Aorta (tissue), 5 donors: ENCODE measurements at regions not wholly inside any gene's neighbourhood (a gene's known extent, or its start where the extent isn't known, plus 50 kb on each side); places are given as distances from the start of the nearest gene placed in this dataset.

Source experiments
- ATAC-seq: fragments of 200-7000 bp; cut with Tn5 transposase; one replicate; pipeline ENCODE4 v1.9.1; 2022; ENCODE audit warnings: moderate library complexity; ENCODE audit not compliant: low FRiP score
- DNase-seq, 2 donors: peaks; one replicate each; pipeline ENCODE4 v3.0.0-alpha.2; 2020
- H3K27ac ChIP-seq, 2 donors: one replicate each; pipeline ENCODE4 v1.5.1; 2013; ENCODE audit warnings: low read length in 2 of 2, mild to moderate bottlenecking in 2 of 2, moderate library complexity in 2 of 2, control low read depth in 1 of 2, inconsistent platforms in 1 of 2, low read depth in 1 of 2
- H3K27me3 ChIP-seq, 2 donors: one replicate each; pipeline ENCODE4 v1.6.1; 2013; ENCODE audit warnings: control low read depth in 1 of 2, low read length in 1 of 2, mild to moderate bottlenecking in 1 of 2, moderate library complexity in 1 of 2; ENCODE audit not compliant: insufficient read depth in 2 of 2, control insufficient read depth in 1 of 2
- H3K36me3 ChIP-seq, 2 donors: one replicate each; pipeline ENCODE4 v1.6.1; 2013; ENCODE audit warnings: control low read depth in 1 of 2, low read length in 1 of 2, mild to moderate bottlenecking in 1 of 2; ENCODE audit not compliant: insufficient read depth in 2 of 2, control insufficient read depth in 1 of 2
- H3K4me1 ChIP-seq, 2 donors: one replicate each; pipeline ENCODE4 v1.6.1; 2013; ENCODE audit warnings: low read length in 2 of 2, control low read depth in 1 of 2, mild to moderate bottlenecking in 1 of 2, moderate library complexity in 1 of 2; ENCODE audit not compliant: insufficient read depth in 2 of 2, control insufficient read depth in 1 of 2
- H3K4me3 ChIP-seq, 2 donors: one replicate each; pipeline ENCODE4 v1.5.1; 2013; ENCODE audit warnings: low read length in 2 of 2, control low read depth in 1 of 2, mild to moderate bottlenecking in 1 of 2
- H3K9me3 ChIP-seq: one replicate; pipeline ENCODE4 v1.6.1; 2013; ENCODE audit warnings: mild to moderate bottlenecking, low read length; ENCODE audit not compliant: control insufficient read depth
- WGBS, 2 donors: extraction: QIAGEN DNeasy Blood & Tissue Kit; methylation state at CpG; one replicate each; pipeline ENCODE4 v1.1.7; 2013; 5-methylcytosine and 5-hydroxymethylcytosine counted together
- intact Hi-C, 2 donors: fragments of 100-400 bp; cut with DNase I; formaldehyde crosslinking; loops; one replicate each; pipeline versions ENCODE4 v1.14.2 to v1.15.0; 2022
- donor health status: healthy with polysubstance abuse.
- donor health status: Bipolar disorder and iron deficiency.
- donor health status: DM: no; HTN: no; CAD: no.
- donor health status: DM: no; HTN: no; CAD: no.
- donor health status: DM: yes; HTN: yes; CAD: no.

DNA sequence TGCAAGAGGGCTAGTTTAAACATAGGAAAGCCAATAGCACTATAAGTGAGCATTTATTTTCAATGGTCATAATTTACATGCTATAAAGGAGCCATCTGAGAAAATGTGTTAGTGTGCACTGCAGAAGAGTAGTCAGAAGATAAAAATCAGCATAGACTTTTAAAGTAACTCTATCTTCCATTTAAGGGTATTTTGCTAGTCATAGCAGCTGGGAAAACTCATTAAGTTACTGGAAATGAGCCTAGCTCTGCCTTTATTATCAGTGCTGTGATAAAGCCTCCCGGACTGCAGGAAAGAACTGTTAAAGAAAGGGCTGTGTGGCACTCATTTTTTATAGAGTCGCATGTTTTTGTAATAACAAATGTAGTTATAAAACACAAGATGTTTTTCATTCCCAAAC lies 825.8 kb upstream of the POM121L12 start:
- Histone ChIP-seq H3K36me3 (no peaks in the 10 kb centered on the region), H3K4me1 (no peaks in the 10 kb centered on the region), H3K27ac (no peak overlapping the region), H3K9me3 (no peaks in the 10 kb centered on the region), H3K27me3 (no peaks in the 10 kb centered on the region), H3K4me3 (no peak overlapping the region)
- 6% methylated on average over 2 of the region's 2 CpGs for WGBS, 2 donors
- ATAC-seq = no peak
- no peak for DNase-seq
- intact Hi-C loops = no loop called here

DNA sequence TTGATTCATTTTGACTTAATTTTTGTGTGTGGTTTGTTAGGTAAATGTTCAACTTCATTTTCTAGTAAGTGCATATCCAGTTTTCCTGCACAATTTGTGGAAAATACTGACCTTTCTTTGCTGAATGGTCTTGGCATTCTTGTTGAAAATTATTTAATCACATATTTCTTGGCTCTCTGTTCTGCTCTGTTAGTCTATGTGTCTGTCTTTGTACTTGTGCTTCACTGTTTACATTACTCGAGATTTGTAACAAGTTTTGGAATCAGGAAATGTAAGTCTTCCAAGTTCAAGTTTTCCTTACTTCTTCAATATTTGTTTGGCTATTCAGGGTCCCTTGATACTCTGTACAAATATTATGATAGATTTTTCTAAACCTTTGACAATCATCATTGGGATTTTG lies 838.2 kb upstream of the POM121L12 start:
- no peak for DNase-seq
- Histone ChIP-seq H3K4me3 (no peak overlapping the region), H3K36me3 (no peaks in the 10 kb centered on the region), H3K9me3 (no peaks in the 10 kb centered on the region), H3K27ac (no peak overlapping the region), H3K27me3 (no peaks in the 10 kb centered on the region), H3K4me1 (no peaks in the 10 kb centered on the region)
- ATAC-seq = no peak
- intact Hi-C loops = no loop called here
- 0 to 6% methylated on average over 1 of the region's 1 CpG for WGBS, 2 donors

DNA sequence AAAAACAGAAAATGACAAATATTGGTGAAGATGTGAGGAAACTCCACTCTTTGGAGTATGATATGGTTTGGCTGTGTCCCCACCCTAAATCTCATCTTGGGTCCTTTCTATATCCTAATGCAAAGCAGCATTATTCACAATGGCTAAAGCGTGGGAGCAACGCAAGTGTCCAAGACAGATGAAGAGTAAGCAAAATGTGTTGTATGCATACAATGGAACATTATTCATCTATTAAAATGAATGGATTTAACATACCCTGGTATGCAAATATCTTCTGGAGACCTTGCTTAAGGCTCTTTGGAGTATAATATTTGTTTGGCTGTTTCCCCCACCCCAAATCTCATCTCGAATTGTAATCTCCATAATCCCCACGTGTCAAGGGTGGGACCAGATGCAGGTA lies 839.8 kb upstream of the POM121L12 start:
- no peak for ATAC-seq
- WGBS, 2 donors = 70 to 94% methylated on average over 4 of the region's 4 CpGs
- no peaks in the 10 kb centered on the region for H3K4me1 ChIP-seq
- H3K27me3 ChIP-seq = no peaks in the 10 kb centered on the region
- intact Hi-C loops = no loop called here
- no peaks in the 10 kb centered on the region for H3K36me3 ChIP-seq
- no peak overlapping the region for H3K4me3 ChIP-seq
- H3K27ac ChIP-seq = no peak overlapping the region
- no peak for DNase-seq
- no peaks in the 10 kb centered on the region for H3K9me3 ChIP-seq

DNA sequence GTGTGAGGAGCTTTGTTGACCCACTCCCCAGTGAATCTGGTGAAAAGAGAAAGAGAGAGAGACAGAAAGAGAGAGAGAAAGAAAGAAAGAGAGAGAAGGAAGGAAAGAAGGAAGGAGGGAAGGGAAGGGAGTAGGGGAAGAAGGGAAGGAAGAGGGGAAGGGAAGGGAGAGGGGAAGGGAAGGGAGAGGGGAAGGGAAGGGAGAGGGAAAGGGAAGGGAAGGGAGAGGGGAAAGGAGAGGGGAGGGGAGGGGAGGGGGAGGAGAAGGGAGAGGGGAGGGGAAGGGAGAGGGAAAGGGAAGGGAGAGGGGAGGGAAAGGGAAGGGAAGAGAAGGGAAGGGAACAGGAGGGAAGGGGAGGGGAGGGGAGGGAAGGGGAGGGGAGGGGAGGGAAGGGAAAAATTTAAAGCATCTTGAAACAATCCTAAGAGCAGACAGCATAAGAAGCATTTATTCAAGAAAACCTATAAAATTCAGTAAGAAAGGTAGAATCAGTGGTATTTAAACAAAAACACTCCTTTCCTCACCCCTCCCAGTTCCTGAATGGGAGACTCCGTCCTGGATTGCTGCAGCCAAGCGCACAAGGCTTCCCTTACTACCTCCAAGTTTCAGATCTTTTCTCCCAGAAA lies 846.2 kb upstream of the POM121L12 start:
- Histone ChIP-seq H3K4me1 (no peaks in the 10 kb centered on the region), H3K27me3 (no peaks in the 10 kb centered on the region), H3K9me3 (peaks cover under 1% of the 10 kb centered on the region), H3K4me3 (no peak overlapping the region), H3K36me3 (no peaks in the 10 kb centered on the region), H3K27ac (no peak overlapping the region)
- DNase-seq (no peak), ATAC-seq (no peak)
- intact Hi-C loops = no loop called here
- 65 to 80% methylated on average over 2 of the region's 2 CpGs for WGBS, 2 donors

DNA sequence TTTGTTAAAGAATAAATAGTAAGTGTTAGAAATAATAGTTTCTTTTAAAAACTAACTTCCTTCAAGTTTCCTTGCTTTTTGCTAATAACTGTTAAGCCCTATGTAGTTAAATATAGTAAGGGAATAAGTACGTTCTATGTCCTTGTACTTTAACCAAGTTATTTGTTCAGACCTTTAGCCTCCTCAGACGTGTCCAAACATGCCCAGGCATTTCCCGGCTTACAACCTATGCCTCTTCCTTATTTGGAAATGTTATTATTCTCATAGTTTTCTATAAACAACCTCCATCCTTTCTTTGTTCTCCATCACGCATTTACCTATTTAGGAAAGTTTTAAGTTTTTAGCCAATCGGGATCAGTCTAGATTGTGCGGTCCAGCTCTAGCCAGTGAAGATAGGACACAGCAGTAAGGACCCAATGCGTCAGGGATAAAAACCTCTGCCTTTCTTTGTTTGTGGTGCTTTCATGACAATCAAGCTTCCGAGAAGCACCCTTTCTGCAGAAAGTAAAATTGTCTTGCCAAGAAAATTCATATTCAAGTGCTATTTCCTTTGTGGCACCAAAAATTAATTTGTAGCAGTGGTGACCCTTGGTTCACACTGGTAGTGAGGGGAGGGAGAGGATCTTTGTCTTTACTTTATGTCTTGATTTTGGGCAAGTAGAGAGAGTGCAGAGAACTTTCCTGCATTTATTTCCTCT lies 851.3 kb upstream of the POM121L12 start:
- Histone ChIP-seq H3K4me1 (no peaks in the 10 kb centered on the region), H3K27ac (no peak overlapping the region), H3K9me3 (peaks cover 1% of the 10 kb centered on the region), H3K4me3 (no peak overlapping the region), H3K36me3 (no peaks in the 10 kb centered on the region), H3K27me3 (no peaks in the 10 kb centered on the region)
- DNase-seq (no peak), ATAC-seq (no peak)
- intact Hi-C loops = no loop called here
- WGBS, 2 donors = 71 to 82% methylated on average over 8 of the region's 8 CpGs

- peaks cover 0 to 1% of the 10 kb centered on the region in 2 donors for H3K27me3 ChIP-seq
- intact Hi-C loops = no loop called here
- no peak for ATAC-seq
- DNase-seq = no peak
- WGBS, 2 donors = 87 to 95% methylated on average over 8 of the region's 8 CpGs
- no peak overlapping the region for H3K4me3 ChIP-seq
- H3K9me3 ChIP-seq = peaks cover 1% of the 10 kb centered on the region
- H3K27ac ChIP-seq = no peak overlapping the region
- H3K4me1 ChIP-seq = no peaks in the 10 kb centered on the region
- H3K36me3 ChIP-seq = no peaks in the 10 kb centered on the region
These were observed 855.5 kb upstream of the POM121L12 start for GRCh38 chr7:52179934-52180333.

GRCh38 chr7:52168085-52168484 lies 851.5 kb upstream of the COBL start:
- ATAC-seq (no peak), DNase-seq (no peak)
- Histone ChIP-seq H3K4me1 (no peaks in the 10 kb centered on the region), H3K4me3 (no peak overlapping the region), H3K36me3 (no peaks in the 10 kb centered on the region), H3K9me3 (peaks cover 1% of the 10 kb centered on the region), H3K27ac (no peak overlapping the region), H3K27me3 (no peaks in the 10 kb centered on the region)
- intact Hi-C loops = no loop called here
- WGBS, 2 donors = 51 to 53% methylated on average over 3 of the region's 3 CpGs

- H3K4me1 ChIP-seq = no peaks in the 10 kb centered on the region
- no peak for DNase-seq
- 89 to 90% methylated on average over 2 of the region's 2 CpGs for WGBS, 2 donors
- no peak overlapping the region for H3K4me3 ChIP-seq
- H3K27ac ChIP-seq = no peak overlapping the region
- no peaks in the 10 kb centered on the region for H3K9me3 ChIP-seq
- H3K36me3 ChIP-seq = no peaks in the 10 kb centered on the region
- intact Hi-C loops = no loop called here
- no peak for ATAC-seq
- no peaks in the 10 kb centered on the region for H3K27me3 ChIP-seq
These were observed 846.7 kb upstream of the COBL start for GRCh38 chr7:52163311-52163710.

DNA sequence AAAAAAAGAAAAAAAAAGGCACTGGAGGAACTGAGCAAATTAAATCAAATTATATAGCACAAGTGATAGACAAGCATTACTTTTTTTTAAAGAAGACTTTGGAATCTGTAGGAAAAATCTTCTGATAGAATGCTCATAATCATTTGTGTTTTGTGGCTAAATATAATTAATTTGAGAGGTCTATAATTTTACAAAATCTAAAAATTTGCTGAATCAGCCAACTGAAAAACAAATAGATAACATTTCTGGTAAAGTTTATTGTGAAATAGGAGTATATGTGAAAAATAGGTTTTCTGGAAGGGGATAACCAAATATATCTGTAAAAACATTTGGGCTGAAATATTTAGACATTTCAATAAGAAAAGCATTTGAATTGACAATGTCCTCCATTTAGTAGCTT lies 844.9 kb upstream of the COBL start:
- no peaks in the 10 kb centered on the region for H3K4me1 ChIP-seq
- ATAC-seq (no peak), DNase-seq (no peak)
- H3K4me3 ChIP-seq = no peak overlapping the region
- no peaks in the 10 kb centered on the region for H3K27me3 ChIP-seq
- no peaks in the 10 kb centered on the region for H3K9me3 ChIP-seq
- H3K36me3 ChIP-seq = no peaks in the 10 kb centered on the region
- intact Hi-C loops = no loop called here
- no peak overlapping the region for H3K27ac ChIP-seq
